ENCODE measurements at regions not wholly inside any gene's neighbourhood (a gene's known extent, or its start where the extent isn't known, plus 50 kb on each side); places are given as distances from the start of the nearest gene placed in this dataset.
A peak's percentile ranks its signal among the peaks of the same experiment; 100 is the strongest.

DNA sequence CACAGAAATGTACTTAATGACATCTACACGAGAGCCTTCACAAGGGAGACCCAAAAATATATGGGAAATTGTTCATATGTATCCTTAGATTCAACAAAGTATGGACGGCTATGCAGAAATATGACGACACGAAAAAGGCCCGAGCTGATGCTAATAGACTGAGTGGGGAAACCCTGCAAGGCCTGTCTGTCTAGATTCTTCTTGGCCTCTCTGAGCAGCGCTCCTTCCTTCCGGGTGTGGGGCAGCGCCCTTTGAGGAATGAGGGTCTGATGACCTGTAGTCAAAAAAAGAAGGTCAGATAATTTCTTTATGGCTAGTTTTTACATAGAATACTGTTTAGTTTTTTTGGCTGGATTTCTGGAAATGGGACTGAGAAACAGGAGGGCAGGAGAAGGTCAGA, 192.8 kb upstream of the AKR1E2 start:
- TF ChIP-seq, protein P1, sequence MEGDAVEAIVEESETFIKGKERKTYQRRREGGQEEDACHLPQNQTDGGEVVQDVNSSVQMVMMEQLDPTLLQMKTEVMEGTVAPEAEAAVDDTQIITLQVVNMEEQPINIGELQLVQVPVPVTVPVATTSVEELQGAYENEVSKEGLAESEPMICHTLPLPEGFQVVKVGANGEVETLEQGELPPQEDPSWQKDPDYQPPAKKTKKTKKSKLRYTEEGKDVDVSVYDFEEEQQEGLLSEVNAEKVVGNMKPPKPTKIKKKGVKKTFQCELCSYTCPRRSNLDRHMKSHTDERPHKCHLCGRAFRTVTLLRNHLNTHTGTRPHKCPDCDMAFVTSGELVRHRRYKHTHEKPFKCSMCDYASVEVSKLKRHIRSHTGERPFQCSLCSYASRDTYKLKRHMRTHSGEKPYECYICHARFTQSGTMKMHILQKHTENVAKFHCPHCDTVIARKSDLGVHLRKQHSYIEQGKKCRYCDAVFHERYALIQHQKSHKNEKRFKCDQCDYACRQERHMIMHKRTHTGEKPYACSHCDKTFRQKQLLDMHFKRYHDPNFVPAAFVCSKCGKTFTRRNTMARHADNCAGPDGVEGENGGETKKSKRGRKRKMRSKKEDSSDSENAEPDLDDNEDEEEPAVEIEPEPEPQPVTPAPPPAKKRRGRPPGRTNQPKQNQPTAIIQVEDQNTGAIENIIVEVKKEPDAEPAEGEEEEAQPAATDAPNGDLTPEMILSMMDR (IDR thresholded peaks at IDR 0.05; ENCODE audit: insufficient read depth, low read length, missing control alignments), result no peak
- no peak for DNase-seq (ENCODE audit: low read depth, low spot score)
- H3K4me3 ChIP-seq (ENCODE audit: low read depth, low read length), result no peak overlapping the region
- CTCF ChIA-PET, result no interaction called here
- POLR2A ChIA-PET, result no interaction called here

DNA sequence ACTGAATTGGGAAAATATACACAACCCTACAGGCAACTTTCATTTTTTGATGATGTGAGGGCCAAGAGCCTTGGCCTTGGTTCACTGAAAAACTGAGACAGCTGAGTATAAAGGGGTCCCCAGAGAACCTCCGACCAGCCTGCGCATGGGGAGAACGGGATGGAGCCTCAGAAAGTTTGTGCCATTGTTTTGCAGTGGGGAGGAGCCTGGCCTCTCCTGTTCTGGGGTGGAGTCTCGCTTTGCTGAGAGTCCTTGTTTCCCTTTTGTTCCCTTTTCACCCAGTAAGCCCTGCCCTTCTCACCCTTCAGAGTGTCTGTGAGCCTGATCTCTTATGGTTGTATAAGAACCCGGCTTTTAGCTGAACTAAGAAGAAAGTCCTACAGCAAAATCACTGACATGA, 193.2 kb upstream of the AKR1E2 start:
- ChIA-PET CTCF (no interaction called here), POLR2A (no interaction called here)
- no peak for DNase-seq (ENCODE audit: low read depth, low spot score)

DNA sequence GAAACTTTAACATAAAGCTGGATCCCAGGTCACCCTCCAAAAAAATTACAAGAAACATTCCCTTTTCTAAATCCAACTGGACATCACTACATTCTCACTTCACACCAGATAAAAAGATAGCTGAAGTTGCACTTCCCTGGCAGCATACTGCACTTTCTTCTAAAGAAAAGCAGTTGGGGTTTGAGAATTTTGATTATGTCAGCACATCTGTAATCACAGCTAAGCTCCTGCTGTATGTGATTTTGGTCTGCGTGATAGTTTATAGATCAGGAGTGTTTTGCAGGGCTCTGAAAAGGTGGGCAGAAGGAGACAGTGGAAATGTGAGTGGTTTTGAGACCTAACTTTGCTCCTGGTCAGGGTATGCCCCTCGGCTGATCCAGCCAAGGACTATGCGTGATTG, 199.1 kb upstream of the AKR1E2 start:
- ChIA-PET CTCF (no interaction called here), POLR2A (no interaction called here)
- TF ChIP-seq, protein P1 (IDR thresholded peaks at IDR 0.05; ENCODE audit: insufficient read depth, low read length, missing control alignments), result no peak
- H3K4me3 ChIP-seq (ENCODE audit: low read depth, low read length), result no peak overlapping the region
- no peak for DNase-seq (ENCODE audit: low read depth, low spot score)

More for the DNA sequence above, 193.2 kb upstream of the AKR1E2 start:
- TF ChIP-seq, protein P1 (IDR thresholded peaks at IDR 0.05; ENCODE audit: insufficient read depth, low read length, missing control alignments), result no peak
- no peak overlapping the region for H3K4me3 ChIP-seq (ENCODE audit: low read depth, low read length)

DNA sequence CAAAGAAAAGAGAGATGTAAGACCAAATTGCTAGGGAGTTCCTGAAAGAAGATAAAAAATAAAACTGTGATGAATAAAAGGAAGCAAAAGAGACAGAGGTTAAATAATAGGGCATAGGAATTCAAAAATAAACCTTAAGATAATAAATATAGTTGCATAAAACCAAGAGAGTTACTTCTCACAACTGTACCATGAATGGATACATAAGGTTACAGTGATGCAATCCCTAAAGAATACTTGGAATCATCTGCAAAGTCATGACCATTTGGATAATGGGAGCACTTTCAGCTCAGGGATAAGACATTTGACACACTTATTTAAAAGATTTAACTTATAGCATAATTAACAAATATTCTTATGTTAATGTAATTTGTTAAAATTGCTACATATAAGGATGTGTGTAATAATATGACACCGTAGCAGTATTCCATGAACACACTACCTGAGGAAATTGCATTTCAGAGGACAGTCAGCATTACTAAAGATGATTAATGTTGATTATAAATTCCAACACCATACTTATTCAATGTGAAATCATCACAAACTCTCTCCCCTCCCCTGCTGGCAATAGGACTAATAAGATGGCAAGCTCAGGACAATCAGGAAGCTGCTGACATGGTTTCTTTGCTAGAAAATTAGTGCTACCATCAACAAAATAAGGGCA, 202.1 kb upstream of the AKR1E2 start:
- CTCF ChIA-PET, result interaction anchor here (1.2 kb wide), 1 partner anchor 13 kb away, joined by 3 read pairs; no protein-coding TSS in a partner anchor
- no peak overlapping the region for H3K4me3 ChIP-seq (ENCODE audit: low read depth, low read length)
- POLR2A ChIA-PET, result no interaction called here
- DNase-seq (ENCODE audit: low read depth, low spot score), result peak; percentile 47
- TF ChIP-seq, protein P1 (IDR thresholded peaks at IDR 0.05; ENCODE audit: insufficient read depth, low read length, missing control alignments), result no peak

DNA sequence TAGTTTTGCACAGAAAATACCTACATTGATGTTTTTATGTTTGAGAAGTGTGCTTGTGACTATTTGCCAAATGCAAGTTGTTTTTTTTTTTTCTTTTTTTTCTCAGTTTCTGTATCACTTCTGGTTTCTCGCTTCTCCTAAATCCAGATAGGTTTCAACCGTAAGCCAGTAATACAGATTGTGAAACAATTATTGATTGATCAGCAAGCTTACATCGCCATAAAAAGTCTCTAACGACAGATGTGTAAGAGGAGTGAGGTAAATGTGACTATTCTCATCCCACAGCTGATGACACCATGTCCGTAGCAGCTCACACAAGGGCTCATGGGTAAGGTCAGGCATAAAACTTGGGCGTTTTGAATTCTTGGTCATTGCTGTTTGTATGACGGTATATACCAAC, 202.8 kb upstream of the AKR1E2 start:
- ChIA-PET CTCF (interaction anchor here (1.2 to 1.6 kb wide), 2 partner anchors 14 to 34 kb away, joined by 3 to 5 read pairs; no protein-coding TSS in a partner anchor), POLR2A (no interaction called here)
- H3K4me3 ChIP-seq (ENCODE audit: low read depth, low read length), result no peak overlapping the region
- DNase-seq (ENCODE audit: low read depth, low spot score), result no peak
- TF ChIP-seq, protein P1 (IDR thresholded peaks at IDR 0.05; ENCODE audit: insufficient read depth, low read length, missing control alignments), result no peak

DNA sequence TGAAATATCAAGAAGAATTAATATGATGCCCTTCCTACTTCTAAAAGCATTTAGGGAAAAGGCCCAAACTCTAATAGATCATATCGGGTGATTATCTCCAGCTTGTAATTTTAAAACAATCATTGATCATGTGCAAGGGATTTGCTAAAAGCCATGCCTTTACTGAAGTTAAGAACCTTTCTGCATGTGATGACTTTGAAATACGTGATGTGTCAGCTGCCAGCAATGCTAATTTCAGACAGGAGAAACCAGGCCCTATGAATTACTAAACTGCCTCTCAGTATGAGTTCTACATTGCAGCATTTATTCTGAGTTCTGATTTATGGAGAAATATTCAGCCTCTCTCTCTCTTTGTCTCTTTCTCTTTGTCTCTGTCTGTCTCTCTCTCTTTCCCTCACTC, 203.6 kb upstream of the AKR1E2 start:
- ChIA-PET POLR2A (no interaction called here), CTCF (interaction anchor here (1.6 kb wide), 1 partner anchor 35 kb away, joined by 5 read pairs; no protein-coding TSS in a partner anchor)
- DNase-seq (ENCODE audit: low read depth, low spot score), result no peak

More for the DNA sequence above, 203.6 kb upstream of the AKR1E2 start:
- TF ChIP-seq, protein P1 (IDR thresholded peaks at IDR 0.05; ENCODE audit: insufficient read depth, low read length, missing control alignments), result no peak
- no peak overlapping the region for H3K4me3 ChIP-seq (ENCODE audit: low read depth, low read length)

Measured in AG04449 (cell line).